Panc1 (cell line): ENCODE measurements at regions not wholly inside any gene's neighbourhood (a gene's known extent, or its start where the extent isn't known, plus 50 kb on each side); places are given as distances from the start of the nearest gene placed in this dataset.

Experiments used
- ATAC-seq: fragments of 200-7000 bp; cut with Tn5 transposase; 2 replicates; pipeline ENCODE4 v1.9.1; 2020; ENCODE audit warnings: mild to moderate bottlenecking, moderate library complexity
- BruUV-seq: library from RNA; stranded (reverse); fragments of 400-500 nt; replicated peaks from 2 replicates; lab custom pipeline; 2021; lab: Mats Ljungman, UMichigan
- CTCF ChIA-PET: fragments of 300-600 bp; sonication (Branson Sonifier 250); formaldehyde crosslinking; loops from one replicate; lab custom pipeline; 2022; ENCODE audit warnings: antibody characterized with exemption; lab: Charles Lee
- POLR2A ChIA-PET: fragments of 300-600 bp; sonication (Branson Sonifier 250); formaldehyde crosslinking; loops from one replicate; lab custom pipeline; 2022; ENCODE audit warnings: antibody characterized with exemption; lab: Charles Lee
- DNase-seq: peaks from one replicate; pipeline ENCODE4 v3.0.0-alpha.2; 2010; ENCODE audit warnings: low read depth, low spot score
- H3K27ac ChIP-seq: 2 replicates; pipeline ENCODE4 v1.5.1; 2011; ENCODE audit warnings: mild to moderate bottlenecking, low read length, inconsistent platforms
- H3K27me3 ChIP-seq: fragments of 200-500 bp; sonication (Bioruptor generic); 2 replicates; pipeline ENCODE4 v1.6.0; 2014; ENCODE audit warnings: low read length, inconsistent platforms; ENCODE audit not compliant: control insufficient read depth, insufficient read depth
- H3K36me3 ChIP-seq: fragments of 200-500 bp; sonication (Bioruptor generic); 2 replicates; pipeline ENCODE4 v1.5.1; 2014; ENCODE audit warnings: inconsistent platforms, mild to moderate bottlenecking, low read length, moderate library complexity; ENCODE audit not compliant: control insufficient read depth, insufficient read depth
- H3K4me1 ChIP-seq: 2 replicates; pipeline ENCODE4 v1.5.1; 2011; ENCODE audit warnings: inconsistent platforms, mild to moderate bottlenecking, low read length, moderate library complexity; ENCODE audit not compliant: control insufficient read depth, insufficient read depth
- H3K4me3 ChIP-seq, 2 experiments: 2 replicates each; pipeline ENCODE4 v1.5.1; 2011 to 2012; ENCODE audit warnings: low read depth in 2 of 2, low read length in 2 of 2, mild to moderate bottlenecking in 2 of 2, inconsistent platforms in 1 of 2, moderate library complexity in 1 of 2
- H3K9me3 ChIP-seq: fragments of 200-500 bp; sonication (Bioruptor generic); 2 replicates; pipeline ENCODE4 v1.5.1; 2014; ENCODE audit warnings: low read depth, mild to moderate bottlenecking, inconsistent platforms, low read length, moderate library complexity; ENCODE audit not compliant: control insufficient read depth, insufficient read depth
- POLR2AphosphoS5 ChIP-seq: IDR thresholded peaks from 2 replicates; pipeline ENCODE4 v1.6.1; 2012; ENCODE audit warnings: mild to moderate bottlenecking, low read depth, low read length, moderate library complexity
- SIN3A ChIP-seq: IDR thresholded peaks from 2 replicates; pipeline ENCODE4 v1.6.1; 2012; ENCODE audit warnings: low read depth, mild to moderate bottlenecking, low read length, moderate library complexity, borderline replicate concordance; ENCODE audit not compliant: insufficient read depth
- TCF7L2 ChIP-seq: IDR thresholded peaks from 2 replicates; pipeline ENCODE4 v1.6.1; 2011; ENCODE audit warnings: mild to moderate bottlenecking, low read depth, low read length, inconsistent platforms
- in situ Hi-C: cut with HindIII; loops from 2 replicates; pipeline ENCODE4 v1.10.0; 2016; ENCODE audit warnings: low sequenced_read_pairs, low pct_unique_long_range_greater_than_20kb
- intact Hi-C: fragments of 100-400 bp; cut with micrococcal nuclease; formaldehyde crosslinking; loops from one replicate; pipeline ENCODE4 v1.10.0; 2022; ENCODE audit not compliant: unreplicated experiment
- TF ChIP-seq, protein P1 (sequence below), 2 experiments: IDR thresholded peaks; 2 replicates each; pipeline ENCODE4 v1.6.1; 2011 to 2012; ENCODE audit warnings: low read depth in 2 of 2, control low read depth in 1 of 2, low read length in 1 of 2, mild to moderate bottlenecking in 1 of 2, moderate library complexity in 1 of 2; ENCODE audit not compliant: insufficient read depth in 1 of 2
- TF ChIP-seq, protein P2 (sequence below): fragments of 450-650 bp; IDR thresholded peaks from 2 replicates; pipeline ENCODE4 v1.5.1; 2017; ENCODE audit warnings: mild to moderate bottlenecking

DNA sequence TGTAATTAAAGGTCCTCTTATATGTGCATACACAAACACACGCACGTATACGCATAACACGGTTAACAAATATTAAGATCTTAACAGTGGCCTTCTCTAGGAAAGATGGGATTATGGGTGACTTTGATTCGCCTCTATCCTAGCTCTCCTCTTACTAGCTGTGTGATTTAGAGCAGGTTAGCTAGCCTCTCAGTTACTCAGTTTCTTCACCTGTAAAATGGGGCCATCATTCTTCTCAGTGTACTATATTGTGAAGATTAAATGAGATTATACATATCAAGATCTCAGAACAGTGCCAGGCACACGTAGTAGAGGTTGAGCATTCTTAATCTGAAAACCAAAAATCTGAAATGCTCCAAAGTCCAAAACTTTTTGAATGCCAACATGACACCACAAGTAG lies 159.3 kb downstream of the BCOR start:
- ChIA-PET POLR2A (no interaction called here), CTCF (no interaction called here)
- Histone ChIP-seq H3K4me1 (no peaks in the 10 kb centered on the region), H3K27ac (no peak overlapping the region), H3K27me3 (no peaks in the 10 kb centered on the region), H3K4me3 (no peak overlapping the region), H3K36me3 (no peaks in the 10 kb centered on the region), H3K9me3 (no peaks in the 10 kb centered on the region)
- BruUV-seq, result no TSS peak
- ATAC-seq (no peak), DNase-seq (no peak)
- in situ Hi-C loops (no loop called here), intact Hi-C loops (no loop called here)
- TF ChIP-seq SIN3A, result no peak

DNA sequence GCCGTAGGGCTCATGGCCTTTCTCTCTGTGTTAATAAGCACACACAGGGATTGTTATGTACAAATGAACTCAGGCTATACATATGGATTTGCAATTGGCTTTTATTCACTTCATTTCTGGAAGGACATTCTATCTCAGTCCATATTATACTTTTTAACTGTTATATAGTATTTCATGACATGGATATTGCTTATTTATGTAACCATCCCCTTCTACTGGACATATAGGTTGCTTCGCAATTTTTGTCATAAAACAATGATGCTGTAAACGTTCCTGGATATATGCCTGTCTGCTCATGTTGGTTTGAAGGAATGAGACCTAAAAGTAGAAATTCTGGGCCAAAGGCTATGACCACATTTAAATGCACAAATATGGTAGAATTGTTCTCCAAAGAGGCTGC lies 158.1 kb downstream of the BCOR start:
- ChIA-PET POLR2A (no interaction called here), CTCF (no interaction called here)
- Histone ChIP-seq H3K27me3 (no peaks in the 10 kb centered on the region), H3K4me3 (no peak overlapping the region), H3K9me3 (no peaks in the 10 kb centered on the region), H3K36me3 (no peaks in the 10 kb centered on the region), H3K4me1 (no peaks in the 10 kb centered on the region), H3K27ac (no peak overlapping the region)
- in situ Hi-C loops (no loop called here), intact Hi-C loops (no loop called here)
- DNase-seq (no peak), ATAC-seq (no peak)
- TF ChIP-seq SIN3A, result no peak
- TF ChIP-seq, protein P1, sequence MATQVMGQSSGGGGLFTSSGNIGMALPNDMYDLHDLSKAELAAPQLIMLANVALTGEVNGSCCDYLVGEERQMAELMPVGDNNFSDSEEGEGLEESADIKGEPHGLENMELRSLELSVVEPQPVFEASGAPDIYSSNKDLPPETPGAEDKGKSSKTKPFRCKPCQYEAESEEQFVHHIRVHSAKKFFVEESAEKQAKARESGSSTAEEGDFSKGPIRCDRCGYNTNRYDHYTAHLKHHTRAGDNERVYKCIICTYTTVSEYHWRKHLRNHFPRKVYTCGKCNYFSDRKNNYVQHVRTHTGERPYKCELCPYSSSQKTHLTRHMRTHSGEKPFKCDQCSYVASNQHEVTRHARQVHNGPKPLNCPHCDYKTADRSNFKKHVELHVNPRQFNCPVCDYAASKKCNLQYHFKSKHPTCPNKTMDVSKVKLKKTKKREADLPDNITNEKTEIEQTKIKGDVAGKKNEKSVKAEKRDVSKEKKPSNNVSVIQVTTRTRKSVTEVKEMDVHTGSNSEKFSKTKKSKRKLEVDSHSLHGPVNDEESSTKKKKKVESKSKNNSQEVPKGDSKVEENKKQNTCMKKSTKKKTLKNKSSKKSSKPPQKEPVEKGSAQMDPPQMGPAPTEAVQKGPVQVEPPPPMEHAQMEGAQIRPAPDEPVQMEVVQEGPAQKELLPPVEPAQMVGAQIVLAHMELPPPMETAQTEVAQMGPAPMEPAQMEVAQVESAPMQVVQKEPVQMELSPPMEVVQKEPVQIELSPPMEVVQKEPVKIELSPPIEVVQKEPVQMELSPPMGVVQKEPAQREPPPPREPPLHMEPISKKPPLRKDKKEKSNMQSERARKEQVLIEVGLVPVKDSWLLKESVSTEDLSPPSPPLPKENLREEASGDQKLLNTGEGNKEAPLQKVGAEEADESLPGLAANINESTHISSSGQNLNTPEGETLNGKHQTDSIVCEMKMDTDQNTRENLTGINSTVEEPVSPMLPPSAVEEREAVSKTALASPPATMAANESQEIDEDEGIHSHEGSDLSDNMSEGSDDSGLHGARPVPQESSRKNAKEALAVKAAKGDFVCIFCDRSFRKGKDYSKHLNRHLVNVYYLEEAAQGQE (IDR thresholded peaks at IDR 0.05; ENCODE audit: insufficient read depth in 1 of 2, low read depth in 2 of 2, low read length in 1 of 2), result no peak
- TF ChIP-seq TCF7L2, result no peak
- TF ChIP-seq, protein P2, sequence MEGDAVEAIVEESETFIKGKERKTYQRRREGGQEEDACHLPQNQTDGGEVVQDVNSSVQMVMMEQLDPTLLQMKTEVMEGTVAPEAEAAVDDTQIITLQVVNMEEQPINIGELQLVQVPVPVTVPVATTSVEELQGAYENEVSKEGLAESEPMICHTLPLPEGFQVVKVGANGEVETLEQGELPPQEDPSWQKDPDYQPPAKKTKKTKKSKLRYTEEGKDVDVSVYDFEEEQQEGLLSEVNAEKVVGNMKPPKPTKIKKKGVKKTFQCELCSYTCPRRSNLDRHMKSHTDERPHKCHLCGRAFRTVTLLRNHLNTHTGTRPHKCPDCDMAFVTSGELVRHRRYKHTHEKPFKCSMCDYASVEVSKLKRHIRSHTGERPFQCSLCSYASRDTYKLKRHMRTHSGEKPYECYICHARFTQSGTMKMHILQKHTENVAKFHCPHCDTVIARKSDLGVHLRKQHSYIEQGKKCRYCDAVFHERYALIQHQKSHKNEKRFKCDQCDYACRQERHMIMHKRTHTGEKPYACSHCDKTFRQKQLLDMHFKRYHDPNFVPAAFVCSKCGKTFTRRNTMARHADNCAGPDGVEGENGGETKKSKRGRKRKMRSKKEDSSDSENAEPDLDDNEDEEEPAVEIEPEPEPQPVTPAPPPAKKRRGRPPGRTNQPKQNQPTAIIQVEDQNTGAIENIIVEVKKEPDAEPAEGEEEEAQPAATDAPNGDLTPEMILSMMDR, result no peak
- TF ChIP-seq POLR2AphosphoS5, result no peak
- BruUV-seq, result no TSS peak

DNA sequence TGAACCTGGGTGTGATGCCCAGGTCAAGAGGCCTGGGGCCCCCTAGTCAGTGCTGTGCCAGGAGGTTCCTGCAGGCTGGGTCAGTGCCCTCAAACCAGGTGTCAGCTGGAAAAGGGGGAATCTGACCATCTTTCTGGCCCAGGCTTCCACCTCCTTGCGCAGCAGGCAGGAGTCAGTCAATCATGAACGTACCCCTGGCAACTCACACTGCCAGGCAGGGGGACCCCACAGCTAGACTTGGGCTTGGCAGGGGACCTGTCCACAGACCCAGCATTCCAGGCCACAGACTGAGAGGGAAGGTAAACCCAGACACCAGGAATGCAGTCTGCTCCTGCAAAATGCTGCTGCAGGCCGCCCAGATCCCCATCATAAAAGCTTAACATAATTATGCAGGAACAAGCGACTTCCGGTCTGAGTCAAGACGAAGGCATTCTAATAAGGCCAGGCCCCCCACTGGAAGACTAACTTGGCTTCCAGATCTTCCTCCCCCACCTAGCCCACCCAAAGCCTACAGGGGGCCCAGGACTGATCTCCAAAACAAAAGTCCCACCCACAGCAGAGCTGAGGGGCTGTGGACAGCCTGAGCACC lies 156.3 kb downstream of the BCOR start:
- ChIA-PET CTCF (no interaction called here), POLR2A (interaction anchor here (0.6 kb wide), 1 partner anchor 144 kb away, joined by 4 read pairs; no protein-coding TSS in a partner anchor)
- TF ChIP-seq, protein P2, result no peak
- TF ChIP-seq, protein P1 (IDR thresholded peaks at IDR 0.05; ENCODE audit: insufficient read depth in 1 of 2, low read depth in 2 of 2, low read length in 1 of 2), result no peak
- TF ChIP-seq POLR2AphosphoS5 (no peak), TCF7L2 (no peak)
- Histone ChIP-seq H3K4me3 (no peak overlapping the region), H3K27ac (no peak overlapping the region), H3K27me3 (no peaks in the 10 kb centered on the region), H3K36me3 (no peaks in the 10 kb centered on the region), H3K9me3 (no peaks in the 10 kb centered on the region), H3K4me1 (no peaks in the 10 kb centered on the region)
- ATAC-seq (no peak), DNase-seq (no peak)
- BruUV-seq, result no TSS peak
- intact Hi-C loops, result no loop called here
- in situ Hi-C loops, result no loop called here
